IPS-18a (cell line): ENCODE measurements at regions not wholly inside any gene's neighbourhood (a gene's known extent, or its start where the extent isn't known, plus 50 kb on each side); places are given as distances from the start of the nearest gene placed in this dataset.

Experiments used
- H3K27ac ChIP-seq: one replicate; pipeline ENCODE4 v1.5.1; 2013; ENCODE audit warnings: low read length
- H3K27me3 ChIP-seq: one replicate; pipeline ENCODE4 v1.6.1; 2013; ENCODE audit warnings: mild to moderate bottlenecking, low read length; ENCODE audit not compliant: control insufficient read depth, insufficient read depth
- H3K36me3 ChIP-seq: one replicate; pipeline ENCODE4 v1.6.1; 2013; ENCODE audit warnings: low read depth, low read length; ENCODE audit not compliant: control insufficient read depth
- H3K4me1 ChIP-seq: one replicate; pipeline ENCODE4 v1.6.1; 2013; ENCODE audit warnings: low read depth, low read length; ENCODE audit not compliant: control insufficient read depth
- H3K4me3 ChIP-seq: one replicate; pipeline ENCODE4 v1.5.1; 2013; ENCODE audit warnings: low read length
- H3K9ac ChIP-seq: one replicate; pipeline ENCODE4 v1.6.1; 2013; ENCODE audit warnings: mild to moderate bottlenecking, low read length, moderate library complexity
- H3K9me3 ChIP-seq: one replicate; pipeline ENCODE4 v1.6.1; 2013; ENCODE audit warnings: low read depth, low read length; ENCODE audit not compliant: control insufficient read depth

- Histone ChIP-seq H3K9ac (no peak overlapping the region), H3K27me3 (no peaks in the 10 kb centered on the region), H3K36me3 (no peaks in the 10 kb centered on the region), H3K9me3 (no peaks in the 10 kb centered on the region), H3K4me3 (no peak overlapping the region), H3K27ac (no peak overlapping the region), H3K4me1 (no peaks in the 10 kb centered on the region)
Measured at GRCh38 chr17:52824542-52824941, 666.0 kb upstream of the CA10 start.

- H3K27me3 ChIP-seq: no peaks in the 10 kb centered on the region
- no peak overlapping the region for H3K9ac ChIP-seq
- H3K36me3 ChIP-seq: no peaks in the 10 kb centered on the region
- no peaks in the 10 kb centered on the region for H3K9me3 ChIP-seq
- H3K4me3 ChIP-seq: no peak overlapping the region
- H3K4me1 ChIP-seq: no peaks in the 10 kb centered on the region
- H3K27ac ChIP-seq: no peak overlapping the region
Measured at GRCh38 chr17:52823155-52823554, 664.6 kb upstream of the CA10 start.

GRCh38 chr17:52790359-52790955 is 631.9 kb upstream of the CA10 start:
- H3K36me3 ChIP-seq: no peaks in the 10 kb centered on the region
- no peaks in the 10 kb centered on the region for H3K9me3 ChIP-seq
- no peak overlapping the region for H3K9ac ChIP-seq
- H3K27ac ChIP-seq: no peak overlapping the region
- H3K4me1 ChIP-seq: no peaks in the 10 kb centered on the region
- no peaks in the 10 kb centered on the region for H3K27me3 ChIP-seq
- no peak overlapping the region for H3K4me3 ChIP-seq

- Histone ChIP-seq H3K4me1 (no peaks in the 10 kb centered on the region), H3K27ac (no peak overlapping the region), H3K9me3 (no peaks in the 10 kb centered on the region), H3K27me3 (no peaks in the 10 kb centered on the region), H3K9ac (no peak overlapping the region), H3K36me3 (no peaks in the 10 kb centered on the region), H3K4me3 (no peak overlapping the region)
Measured at GRCh38 chr17:52789829-52790228, 631.3 kb upstream of the CA10 start.

- H3K4me1 ChIP-seq: peaks cover 5% of the 10 kb centered on the region
- H3K9ac ChIP-seq: no peak overlapping the region
- H3K9me3 ChIP-seq: no peaks in the 10 kb centered on the region
- H3K4me3 ChIP-seq: no peak overlapping the region
- no peak overlapping the region for H3K27ac ChIP-seq
- H3K27me3 ChIP-seq: peaks cover 57% of the 10 kb centered on the region
- no peaks in the 10 kb centered on the region for H3K36me3 ChIP-seq
Measured at GRCh38 chr17:52776234-52776633, 617.7 kb upstream of the CA10 start.

- Histone ChIP-seq H3K9me3 (no peaks in the 10 kb centered on the region), H3K4me3 (no peak overlapping the region), H3K36me3 (no peaks in the 10 kb centered on the region), H3K9ac (no peak overlapping the region), H3K4me1 (no peaks in the 10 kb centered on the region), H3K27me3 (no peaks in the 10 kb centered on the region), H3K27ac (no peak overlapping the region)
Measured at GRCh38 chr17:52762794-52763167, 604.3 kb upstream of the CA10 start.

- no peaks in the 10 kb centered on the region for H3K9me3 ChIP-seq
- no peaks in the 10 kb centered on the region for H3K36me3 ChIP-seq
- H3K27me3 ChIP-seq: no peaks in the 10 kb centered on the region
- H3K4me3 ChIP-seq: no peak overlapping the region
- no peak overlapping the region for H3K27ac ChIP-seq
- no peak overlapping the region for H3K9ac ChIP-seq
- no peaks in the 10 kb centered on the region for H3K4me1 ChIP-seq
Measured at GRCh38 chr17:52762147-52762793, 603.8 kb upstream of the CA10 start.

- Histone ChIP-seq H3K27ac (no peak overlapping the region), H3K9me3 (no peaks in the 10 kb centered on the region), H3K9ac (no peak overlapping the region), H3K36me3 (no peaks in the 10 kb centered on the region), H3K27me3 (no peaks in the 10 kb centered on the region), H3K4me3 (no peak overlapping the region), H3K4me1 (no peaks in the 10 kb centered on the region)
Measured at GRCh38 chr17:52759864-52760263, 601.4 kb upstream of the CA10 start.

GRCh38 chr17:52758481-52758880 is 600.0 kb upstream of the CA10 start:
- no peak overlapping the region for H3K27ac ChIP-seq
- H3K4me3 ChIP-seq: no peak overlapping the region
- no peaks in the 10 kb centered on the region for H3K4me1 ChIP-seq
- H3K27me3 ChIP-seq: no peaks in the 10 kb centered on the region
- no peak overlapping the region for H3K9ac ChIP-seq
- no peaks in the 10 kb centered on the region for H3K36me3 ChIP-seq
- H3K9me3 ChIP-seq: no peaks in the 10 kb centered on the region

GRCh38 chr17:52756746-52757145 is 598.2 kb upstream of the CA10 start:
- Histone ChIP-seq H3K27me3 (no peaks in the 10 kb centered on the region), H3K27ac (no peak overlapping the region), H3K36me3 (no peaks in the 10 kb centered on the region), H3K9ac (no peak overlapping the region), H3K4me1 (no peaks in the 10 kb centered on the region), H3K4me3 (no peak overlapping the region), H3K9me3 (no peaks in the 10 kb centered on the region)

GRCh38 chr17:52754838-52755237 is 596.3 kb upstream of the CA10 start:
- Histone ChIP-seq H3K4me3 (no peak overlapping the region), H3K4me1 (no peaks in the 10 kb centered on the region), H3K36me3 (no peaks in the 10 kb centered on the region), H3K27me3 (no peaks in the 10 kb centered on the region), H3K9me3 (no peaks in the 10 kb centered on the region), H3K9ac (no peak overlapping the region), H3K27ac (no peak overlapping the region)

GRCh38 chr17:52751051-52751450 is 592.5 kb upstream of the CA10 start:
- Histone ChIP-seq H3K27me3 (no peaks in the 10 kb centered on the region), H3K9ac (no peak overlapping the region), H3K36me3 (no peaks in the 10 kb centered on the region), H3K27ac (no peak overlapping the region), H3K9me3 (no peaks in the 10 kb centered on the region), H3K4me1 (no peaks in the 10 kb centered on the region), H3K4me3 (no peak overlapping the region)
